GM23338 (cell line): ENCODE measurements at regions not wholly inside any gene's neighbourhood (a gene's known extent, or its start where the extent isn't known, plus 50 kb on each side); places are given as distances from the start of the nearest gene placed in this dataset.

Experiments
- CREB1 ChIP-seq: fragments of 250-450 bp; sonication (Bioruptor Pico); IDR thresholded peaks from 2 replicates; pipeline ENCODE4 v1.5.0; 2020; ENCODE audit warnings: low read depth, mild to moderate bottlenecking, moderate library complexity
- EZH2 ChIP-seq: fragments of 200-600 bp; sonication (generic); IDR thresholded peaks from one replicate; pipeline ENCODE4 v1.8.0; 2017; ENCODE audit warnings: antibody characterized with exemption, mild to moderate bottlenecking, low read depth; ENCODE audit not compliant: unreplicated experiment
- EZH2phosphoT487 ChIP-seq: fragments of 200-600 bp; sonication (generic); IDR thresholded peaks from one replicate; pipeline ENCODE4 v1.8.1; 2018; ENCODE audit warnings: antibody characterized with exemption; ENCODE audit not compliant: unreplicated experiment
- JUNB ChIP-seq: IDR thresholded peaks from one replicate; pipeline ENCODE4 v1.6.1; 2016; ENCODE audit warnings: antibody characterized with exemption; ENCODE audit not compliant: unreplicated experiment
- NANOG ChIP-seq: IDR thresholded peaks from 2 replicates; pipeline ENCODE4 v1.6.1; 2016; ENCODE audit warnings: antibody characterized with exemption, borderline replicate concordance
- POLR2AphosphoS5 ChIP-seq: IDR thresholded peaks from 2 replicates; pipeline ENCODE4 v1.6.1; 2016; ENCODE audit warnings: antibody characterized with exemption, low read depth
- REST ChIP-seq: IDR thresholded peaks from one replicate; pipeline ENCODE4 v1.6.1; 2018; ENCODE audit warnings: antibody characterized with exemption; ENCODE audit not compliant: unreplicated experiment
- ZNF114 ChIP-seq: fragments of 250-450 bp; sonication (Bioruptor Pico); IDR thresholded peaks from 2 replicates; pipeline ENCODE4 v1.5.0; 2020; ENCODE audit warnings: mild to moderate bottlenecking, moderate library complexity
- ZNF331 ChIP-seq: fragments of 250-450 bp; sonication (Bioruptor Pico); IDR thresholded peaks from 2 replicates; pipeline ENCODE4 v1.5.0; 2020; ENCODE audit warnings: low read depth, mild to moderate bottlenecking, moderate library complexity
- ZNF462 ChIP-seq: fragments of 250-450 bp; sonication (Bioruptor Pico); IDR thresholded peaks from 2 replicates; pipeline ENCODE4 v1.5.0; 2020; ENCODE audit warnings: mild to moderate bottlenecking, moderate library complexity
- TF ChIP-seq, protein P1 (sequence below), 2 experiments: fragments of 200-600 bp in 1 of 2; sonication (generic) in 1 of 2; conservative IDR thresholded peaks; 2 replicates each; pipeline versions ENCODE4 v1.5.1 to v1.6.1; 2016 to 2017; ENCODE audit warnings: antibody characterized with exemption in 2 of 2, low read depth in 2 of 2, mild to moderate bottlenecking in 2 of 2, moderate library complexity in 1 of 2

DNA sequence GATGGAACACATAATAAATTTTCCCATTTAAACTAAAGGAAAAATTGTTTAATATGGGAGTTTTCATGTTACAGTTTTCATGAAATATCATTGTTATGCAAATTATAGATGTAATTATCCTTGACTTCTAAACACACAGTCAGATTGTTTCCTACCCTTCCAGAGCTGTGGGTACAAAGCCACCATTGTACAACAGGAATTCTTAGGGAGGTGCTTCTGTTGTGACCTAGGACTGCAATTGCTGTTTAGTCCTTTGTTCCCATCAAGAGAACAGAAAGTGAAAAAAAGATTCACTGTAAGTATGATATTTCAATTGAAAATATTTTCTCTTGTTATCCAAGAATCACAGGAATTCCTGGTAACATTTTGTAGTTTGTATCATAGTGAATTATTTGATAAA, 455.3 kb upstream of the NAALADL2 start:
- TF ChIP-seq, protein P1, sequence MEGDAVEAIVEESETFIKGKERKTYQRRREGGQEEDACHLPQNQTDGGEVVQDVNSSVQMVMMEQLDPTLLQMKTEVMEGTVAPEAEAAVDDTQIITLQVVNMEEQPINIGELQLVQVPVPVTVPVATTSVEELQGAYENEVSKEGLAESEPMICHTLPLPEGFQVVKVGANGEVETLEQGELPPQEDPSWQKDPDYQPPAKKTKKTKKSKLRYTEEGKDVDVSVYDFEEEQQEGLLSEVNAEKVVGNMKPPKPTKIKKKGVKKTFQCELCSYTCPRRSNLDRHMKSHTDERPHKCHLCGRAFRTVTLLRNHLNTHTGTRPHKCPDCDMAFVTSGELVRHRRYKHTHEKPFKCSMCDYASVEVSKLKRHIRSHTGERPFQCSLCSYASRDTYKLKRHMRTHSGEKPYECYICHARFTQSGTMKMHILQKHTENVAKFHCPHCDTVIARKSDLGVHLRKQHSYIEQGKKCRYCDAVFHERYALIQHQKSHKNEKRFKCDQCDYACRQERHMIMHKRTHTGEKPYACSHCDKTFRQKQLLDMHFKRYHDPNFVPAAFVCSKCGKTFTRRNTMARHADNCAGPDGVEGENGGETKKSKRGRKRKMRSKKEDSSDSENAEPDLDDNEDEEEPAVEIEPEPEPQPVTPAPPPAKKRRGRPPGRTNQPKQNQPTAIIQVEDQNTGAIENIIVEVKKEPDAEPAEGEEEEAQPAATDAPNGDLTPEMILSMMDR (conservative IDR thresholded peaks at IDR 0.05; ENCODE audit: low read depth in 2 of 2): no peak
- TF ChIP-seq POLR2AphosphoS5: no peak
- TF ChIP-seq EZH2: no peak
- TF ChIP-seq REST: no peak
- TF ChIP-seq NANOG: no peak
- no peak for TF ChIP-seq CREB1 (CRISPR knock-in tag)
- TF ChIP-seq EZH2phosphoT487: no peak
- no peak for TF ChIP-seq JUNB
- no peak for TF ChIP-seq ZNF114 (CRISPR knock-in tag)
- no peak for TF ChIP-seq ZNF462 (CRISPR knock-in tag)
- TF ChIP-seq ZNF331 (CRISPR knock-in tag): no peak
